LNCAP (cell line): ENCODE measurements at regions not wholly inside any gene's neighbourhood (a gene's known extent, or its start where the extent isn't known, plus 50 kb on each side); places are given as distances from the start of the nearest gene placed in this dataset.

Experiments used
- TF ChIP-seq, protein P1 (sequence below): fragments of 450-650 bp; IDR thresholded peaks from 2 replicates; pipeline ENCODE4 v1.5.1; 2017; ENCODE audit warnings: mild to moderate bottlenecking

DNA sequence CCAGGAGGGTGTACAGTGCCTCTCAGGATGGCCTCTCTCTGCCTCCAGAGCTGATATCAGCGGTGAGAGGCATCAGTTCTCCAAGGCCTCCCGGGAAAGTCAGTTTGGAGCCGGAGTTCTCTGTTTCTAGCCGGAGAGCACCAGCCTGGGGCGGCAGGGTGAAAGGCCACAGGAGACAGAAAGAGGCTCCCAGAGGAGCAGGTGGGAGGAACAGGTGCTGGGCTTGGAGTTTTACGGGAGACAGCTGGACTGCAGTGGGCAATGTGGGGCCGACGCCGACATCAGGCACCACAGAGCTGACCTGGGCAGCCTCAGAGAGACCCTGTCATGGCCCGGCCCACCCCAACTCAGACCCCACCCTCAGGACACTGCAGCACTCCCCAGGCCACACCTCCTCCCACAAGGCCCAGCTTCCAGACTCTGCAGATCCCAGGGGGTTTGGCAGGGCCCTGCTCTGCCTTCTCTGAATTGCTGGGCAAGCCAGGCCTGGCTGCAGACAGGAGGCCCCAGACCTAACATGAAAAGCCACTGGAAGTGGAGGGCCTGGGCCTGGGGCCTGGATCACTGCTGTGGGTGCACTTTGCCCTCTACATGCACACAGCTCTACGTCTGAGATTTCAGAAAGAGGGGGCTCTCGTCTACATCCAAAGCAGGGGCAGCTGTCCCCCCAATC, 885.6 kb downstream of the BRD1 start:
- TF ChIP-seq, protein P1, sequence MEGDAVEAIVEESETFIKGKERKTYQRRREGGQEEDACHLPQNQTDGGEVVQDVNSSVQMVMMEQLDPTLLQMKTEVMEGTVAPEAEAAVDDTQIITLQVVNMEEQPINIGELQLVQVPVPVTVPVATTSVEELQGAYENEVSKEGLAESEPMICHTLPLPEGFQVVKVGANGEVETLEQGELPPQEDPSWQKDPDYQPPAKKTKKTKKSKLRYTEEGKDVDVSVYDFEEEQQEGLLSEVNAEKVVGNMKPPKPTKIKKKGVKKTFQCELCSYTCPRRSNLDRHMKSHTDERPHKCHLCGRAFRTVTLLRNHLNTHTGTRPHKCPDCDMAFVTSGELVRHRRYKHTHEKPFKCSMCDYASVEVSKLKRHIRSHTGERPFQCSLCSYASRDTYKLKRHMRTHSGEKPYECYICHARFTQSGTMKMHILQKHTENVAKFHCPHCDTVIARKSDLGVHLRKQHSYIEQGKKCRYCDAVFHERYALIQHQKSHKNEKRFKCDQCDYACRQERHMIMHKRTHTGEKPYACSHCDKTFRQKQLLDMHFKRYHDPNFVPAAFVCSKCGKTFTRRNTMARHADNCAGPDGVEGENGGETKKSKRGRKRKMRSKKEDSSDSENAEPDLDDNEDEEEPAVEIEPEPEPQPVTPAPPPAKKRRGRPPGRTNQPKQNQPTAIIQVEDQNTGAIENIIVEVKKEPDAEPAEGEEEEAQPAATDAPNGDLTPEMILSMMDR, result no peak

DNA sequence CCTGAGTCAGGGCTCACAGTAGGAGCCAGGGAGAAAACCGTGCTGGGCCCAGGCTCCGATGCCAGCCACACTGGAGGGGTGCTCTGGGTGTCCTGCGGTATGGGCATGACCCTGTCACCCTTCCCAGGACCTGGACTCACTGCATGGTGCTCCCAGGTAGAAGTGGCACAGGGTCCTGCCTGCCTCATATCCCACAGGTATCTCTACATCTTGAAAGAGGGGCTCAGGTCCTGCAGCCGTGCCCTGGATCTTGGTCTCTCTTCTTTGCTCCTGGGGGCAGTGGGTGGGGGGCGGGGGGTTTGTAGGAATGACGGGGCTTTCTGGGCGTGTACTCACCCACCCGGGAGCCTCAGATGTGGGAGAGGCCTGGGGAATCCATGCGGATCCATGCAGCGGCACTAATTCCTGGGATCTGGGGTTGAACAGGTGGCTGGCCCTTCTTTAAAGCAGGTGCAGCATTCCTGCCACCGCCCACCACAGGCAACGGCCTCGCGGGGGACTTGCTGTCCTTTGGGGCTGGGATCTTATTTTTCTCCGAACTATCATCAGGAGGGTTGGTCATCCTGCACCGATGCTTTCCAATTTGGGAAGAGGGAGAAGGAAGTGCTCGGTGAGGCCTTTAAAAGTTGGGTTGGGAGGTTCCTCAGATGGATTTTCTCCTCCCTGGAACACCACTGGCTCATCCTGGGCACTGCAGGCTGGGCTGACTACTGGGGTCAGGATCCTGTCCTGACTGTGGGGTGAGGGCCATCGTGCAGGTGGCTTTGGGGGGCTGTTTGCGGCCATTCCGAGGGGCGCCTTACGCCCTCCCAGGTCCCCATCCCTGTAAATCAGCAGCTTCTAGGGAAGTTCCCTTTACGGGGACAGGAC, 886.4 kb downstream of the BRD1 start:
- TF ChIP-seq, protein P1, result no peak

DNA sequence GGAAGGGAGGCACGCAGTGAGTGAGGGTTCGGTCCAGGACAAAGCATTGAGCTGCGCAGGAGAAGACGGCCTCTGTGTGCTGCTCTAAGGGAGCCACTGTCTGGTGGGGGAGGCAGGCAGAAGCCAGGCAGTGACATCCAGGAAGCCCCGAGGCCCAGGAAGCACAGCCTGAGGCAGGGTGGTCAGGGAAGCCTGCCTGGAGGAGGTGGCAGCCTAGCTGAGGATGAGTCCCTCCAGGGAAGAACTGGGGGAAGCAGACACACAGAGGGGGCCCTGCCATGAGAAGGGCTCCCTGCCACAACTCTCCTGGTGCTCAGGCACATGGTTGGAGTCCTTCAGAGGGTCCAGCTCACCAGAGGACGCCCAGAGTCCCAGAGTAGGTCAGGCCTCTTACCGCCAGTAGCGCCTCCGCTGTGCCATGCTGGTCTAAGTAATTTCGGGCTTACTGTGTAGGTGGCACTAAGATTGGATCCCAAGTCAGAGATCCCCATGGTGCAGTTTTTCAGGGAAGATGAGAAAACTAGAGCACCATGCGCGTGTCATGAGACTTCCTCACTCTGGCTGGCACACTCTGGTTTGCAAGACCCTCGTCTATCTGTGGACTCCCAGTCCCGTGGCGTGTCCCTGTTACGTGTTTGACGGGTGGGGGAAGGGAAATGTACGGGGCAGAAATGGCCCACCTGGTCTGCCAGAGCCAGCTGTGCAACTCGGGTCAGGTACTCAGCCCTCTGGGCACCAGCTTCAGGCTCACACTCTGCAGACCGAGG, 887.2 kb downstream of the BRD1 start:
- TF ChIP-seq, protein P1, result no peak

DNA sequence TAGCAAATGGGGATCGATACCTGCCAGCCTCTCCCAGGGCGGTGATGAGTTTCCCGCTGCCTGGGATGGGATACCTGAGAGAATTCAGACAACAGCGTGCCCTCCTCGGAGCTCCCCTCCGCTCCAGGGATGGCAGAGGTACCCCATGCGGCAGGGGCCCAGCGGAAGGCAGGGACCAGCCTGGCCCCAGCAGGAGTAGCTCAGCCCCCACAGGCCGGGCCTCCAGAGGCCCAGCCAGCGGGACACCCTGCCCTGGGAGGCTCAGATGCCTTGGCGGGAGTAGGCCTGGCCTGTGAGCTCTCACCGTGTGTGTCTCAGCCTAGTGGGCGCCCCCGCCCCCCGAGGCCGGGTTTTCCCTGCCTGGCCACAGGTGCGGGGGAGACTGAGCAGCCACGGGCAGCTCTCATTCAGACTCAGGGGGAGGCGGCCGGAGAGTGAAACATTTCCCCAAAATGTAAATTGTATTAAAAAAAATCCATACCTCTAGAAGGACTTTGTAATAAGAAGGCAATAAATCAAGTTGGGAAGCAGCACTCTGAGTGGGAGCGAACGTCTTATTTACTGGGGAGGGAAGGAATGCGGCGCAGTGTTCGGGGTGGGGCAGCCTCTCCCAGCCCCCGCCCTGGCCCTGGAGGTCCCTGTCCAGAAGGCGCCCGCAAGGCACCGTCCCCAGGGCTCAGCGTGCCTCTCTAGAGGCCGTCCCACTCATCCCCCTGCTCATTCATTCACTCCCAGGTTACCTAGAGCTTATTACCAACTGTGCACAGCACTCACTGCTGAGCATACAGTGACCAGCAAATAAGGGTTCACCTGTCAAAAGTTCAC, 888.0 kb downstream of the BRD1 start:
- TF ChIP-seq, protein P1, result no peak

DNA sequence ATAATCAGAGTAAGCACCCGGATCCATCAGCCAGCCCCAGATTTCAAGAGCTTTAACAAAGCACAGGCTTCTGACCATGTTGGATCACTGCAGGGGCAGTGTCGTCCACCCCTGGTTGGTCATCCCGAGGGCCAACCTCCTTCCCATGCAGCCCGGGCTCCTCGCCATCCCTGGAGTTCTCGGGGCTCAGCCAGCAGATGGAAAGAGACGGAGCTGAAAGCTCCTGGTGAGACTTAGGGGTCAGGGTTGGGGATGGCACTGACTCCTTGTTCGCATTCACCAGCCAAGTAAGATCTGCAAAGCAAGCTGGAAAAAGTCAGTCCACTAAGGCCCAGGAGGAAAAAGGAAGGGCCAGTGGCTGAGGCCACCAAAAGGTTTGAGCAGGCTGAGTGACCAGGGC, 888.9 kb downstream of the BRD1 start:
- TF ChIP-seq, protein P1, result no peak

DNA sequence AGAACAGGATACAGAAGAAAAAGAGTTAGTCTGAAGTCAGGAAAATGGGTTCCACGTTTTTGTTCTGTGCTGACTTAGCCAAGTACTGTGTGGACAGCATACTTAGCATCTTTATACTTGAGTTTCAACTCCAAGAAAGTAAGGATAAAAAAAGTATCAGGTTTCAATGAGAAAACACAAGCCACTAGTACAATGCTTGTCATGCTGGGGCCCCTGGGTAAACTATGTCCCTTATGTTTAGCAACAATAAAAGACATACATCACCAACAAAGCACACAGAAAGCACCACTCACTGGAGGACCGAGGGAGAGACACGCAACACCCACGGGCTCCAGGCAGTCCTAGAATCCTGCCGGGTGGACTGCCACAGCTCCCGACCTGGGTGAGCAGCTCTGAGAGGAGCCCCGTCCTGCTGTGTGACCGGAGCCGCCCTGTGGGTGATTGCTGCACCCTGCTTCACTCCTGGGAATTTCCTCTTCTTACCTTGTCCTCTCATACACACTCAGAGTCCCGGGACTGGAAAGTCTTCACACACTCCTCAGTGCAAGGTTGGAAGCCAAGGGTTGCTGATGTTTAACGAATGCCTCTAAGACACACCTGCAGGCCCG, 890.5 kb downstream of the BRD1 start:
- TF ChIP-seq, protein P1, result no peak
